ENCODE measurements at regions not wholly inside any gene's neighbourhood (a gene's known extent, or its start where the extent isn't known, plus 50 kb on each side); places are given as distances from the start of the nearest gene placed in this dataset.

- ChIA-PET POLR2A (no interaction called here), SMC1A (ENCODE audit: uncharacterized antibody, unreplicated experiment) (no interaction called here), RAD21 (ENCODE audit: unreplicated experiment) (no interaction called here), CTCF (no interaction called here)
- no peak for TF ChIP-seq NFYB (IDR thresholded peaks at IDR 0.05; ENCODE audit: insufficient read depth, low read depth, low read length)
- no peak for TF ChIP-seq MYC (IDR thresholded peaks at IDR 0.05; ENCODE audit: insufficient read depth, insufficient read length, insufficient replicate concordance, low read length, severe bottlenecking)
- TF ChIP-seq, protein P1, sequence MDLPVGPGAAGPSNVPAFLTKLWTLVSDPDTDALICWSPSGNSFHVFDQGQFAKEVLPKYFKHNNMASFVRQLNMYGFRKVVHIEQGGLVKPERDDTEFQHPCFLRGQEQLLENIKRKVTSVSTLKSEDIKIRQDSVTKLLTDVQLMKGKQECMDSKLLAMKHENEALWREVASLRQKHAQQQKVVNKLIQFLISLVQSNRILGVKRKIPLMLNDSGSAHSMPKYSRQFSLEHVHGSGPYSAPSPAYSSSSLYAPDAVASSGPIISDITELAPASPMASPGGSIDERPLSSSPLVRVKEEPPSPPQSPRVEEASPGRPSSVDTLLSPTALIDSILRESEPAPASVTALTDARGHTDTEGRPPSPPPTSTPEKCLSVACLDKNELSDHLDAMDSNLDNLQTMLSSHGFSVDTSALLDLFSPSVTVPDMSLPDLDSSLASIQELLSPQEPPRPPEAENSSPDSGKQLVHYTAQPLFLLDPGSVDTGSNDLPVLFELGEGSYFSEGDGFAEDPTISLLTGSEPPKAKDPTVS (IDR thresholded peaks at IDR 0.05; ENCODE audit: low read depth, low read length) = no peak
- TF ChIP-seq MTA2 (IDR thresholded peaks at IDR 0.05; ENCODE audit: low read depth) = no peak
- no peak for TF ChIP-seq GATAD2B (conservative IDR thresholded peaks at IDR 0.05; ENCODE audit: low read depth)
- TF ChIP-seq RAD51 (IDR thresholded peaks at IDR 0.05) = no peak
- TF ChIP-seq BCLAF1 (IDR thresholded peaks at IDR 0.05) = no peak
- no peak overlapping the region for H2AFZ ChIP-seq (ENCODE audit: control insufficient read depth, low read depth, low read length)
- no TSS peak for BruUV-seq (replicated peaks)
- H3K4me3 ChIP-seq = no peak overlapping the region
- no peaks in the 10 kb centered on the region for H3K4me1 ChIP-seq (ENCODE audit: control insufficient read depth, insufficient read depth, low read length)
- DNase-seq (ENCODE audit: low read depth, low spot score) (no peak), FAIRE-seq (no peak), ATAC-seq (no peak)
- no peaks in the 10 kb centered on the region for H3K9me3 ChIP-seq (replicated peaks; ENCODE audit: control insufficient read depth, insufficient read depth, low read length)
- H3K4me2 ChIP-seq (ENCODE audit: control insufficient read depth, insufficient read depth) = no peak overlapping the region
- in situ Hi-C loops (cut with MboI) = no loop called here
- WGBS (ENCODE audit: insufficient coverage, insufficient replicate concordance, low lambda C conversion rate, missing lambda C conversion rate) = 26% methylated on average over 27 of the region's 27 CpGs
- H3K79me2 ChIP-seq (ENCODE audit: control insufficient read depth, insufficient read depth, low read length) = no peaks in the 10 kb centered on the region
- no peaks in the 10 kb centered on the region for H4K20me1 ChIP-seq (ENCODE audit: control insufficient read depth, insufficient read depth)
- no peak overlapping the region for H3K27ac ChIP-seq (ENCODE audit: control insufficient read depth, insufficient read depth)
- H3K36me3 ChIP-seq (ENCODE audit: control insufficient read depth in 2 of 2, insufficient read depth in 2 of 2, low read length in 1 of 2) = no peaks in the 10 kb centered on the region
- no peak overlapping the region for H3K9ac ChIP-seq (ENCODE audit: control insufficient read depth, insufficient read depth, low read length)
- peaks cover 0 to 8% of the 10 kb centered on the region in 2 experiments; a peak in 2 of 4 replicates for H3K27me3 ChIP-seq (replicated peaks in 1 of 2; ENCODE audit: control insufficient read depth in 2 of 2, insufficient read depth in 2 of 2, low read length in 1 of 2)
- intact Hi-C loops (cut with micrococcal nuclease; ENCODE audit: unreplicated experiment) = no loop called here
These were observed 138.6 kb downstream of the GLI2 start for GRCh38 chr2:120873958-120874887.
